ENCODE measurements at regions not wholly inside any gene's neighbourhood (a gene's known extent, or its start where the extent isn't known, plus 50 kb on each side); places are given as distances from the start of the nearest gene placed in this dataset.

DNA sequence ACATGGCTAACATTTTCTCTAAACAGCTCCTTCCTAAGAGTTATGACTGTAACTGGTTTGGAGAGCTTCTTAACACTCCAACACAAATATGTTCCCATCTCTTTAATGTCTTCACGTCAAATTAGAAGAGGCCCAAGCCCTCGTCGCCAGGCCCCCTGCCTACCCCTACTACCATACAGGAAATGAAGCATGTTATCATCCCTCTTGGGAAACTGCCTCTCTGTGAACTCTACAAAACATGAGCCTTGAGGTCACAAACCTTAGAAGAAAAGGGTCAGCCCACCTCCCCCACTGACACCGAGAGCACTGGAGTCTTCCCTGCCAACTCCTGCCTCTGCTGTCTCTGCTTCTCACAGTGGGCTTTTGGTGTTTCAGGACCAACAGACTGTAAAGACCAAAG, 243.1 kb upstream of the STT3B start:
- Histone ChIP-seq H3K27me3 (ENCODE audit: control insufficient read depth, insufficient read depth, low read length) (no peaks in the 10 kb centered on the region), H3K27ac (ENCODE audit: low read depth, low read length) (no peak overlapping the region), H3K9me3 (ENCODE audit: control insufficient read depth, insufficient read depth, low read length) (no peaks in the 10 kb centered on the region), H3K4me3 (ENCODE audit: low read depth, low read length) (no peak overlapping the region)
- ChIA-PET POLR2A (no interaction called here), CTCF (no interaction called here)
- TF ChIP-seq CTCF (IDR thresholded peaks at IDR 0.05; ENCODE audit: low read depth, low read length) = no peak
- no peak for DNase-seq (ENCODE audit: low read depth, low spot score)

GRCh38 chr3:31290046-31290445, 242.7 kb upstream of the STT3B start:
- no peaks in the 10 kb centered on the region for H3K9me3 ChIP-seq (ENCODE audit: control insufficient read depth, insufficient read depth, low read length)
- no peak for DNase-seq (ENCODE audit: low read depth, low spot score)
- ChIA-PET POLR2A (no interaction called here), CTCF (no interaction called here)
- H3K4me3 ChIP-seq (ENCODE audit: low read depth, low read length) = no peak overlapping the region
- H3K27me3 ChIP-seq (ENCODE audit: control insufficient read depth, insufficient read depth, low read length) = no peaks in the 10 kb centered on the region
- TF ChIP-seq CTCF (IDR thresholded peaks at IDR 0.05; ENCODE audit: low read depth, low read length) = no peak
- no peak overlapping the region for H3K27ac ChIP-seq (ENCODE audit: low read depth, low read length)

DNA sequence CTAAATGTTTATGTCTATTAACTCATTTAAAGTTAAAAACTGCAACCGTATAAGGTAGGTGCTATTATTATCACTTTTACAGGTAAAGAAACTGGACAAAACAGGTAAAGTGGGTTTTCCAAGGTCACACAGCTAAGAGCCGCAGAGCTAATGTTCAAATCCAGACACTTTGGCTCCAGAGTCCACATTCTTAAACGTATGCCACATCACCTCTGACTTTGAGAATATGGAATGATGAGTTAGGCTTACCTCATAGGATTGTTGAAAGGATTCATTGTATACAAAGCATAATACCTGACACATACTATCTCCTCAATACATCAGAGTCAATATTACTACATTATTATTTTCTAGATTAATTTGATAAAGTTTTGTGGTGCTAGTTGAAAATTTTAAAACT, 240.9 kb upstream of the STT3B start:
- POLR2A ChIA-PET = no interaction called here
- H3K9me3 ChIP-seq (ENCODE audit: control insufficient read depth, insufficient read depth, low read length) = no peaks in the 10 kb centered on the region
- no peak for TF ChIP-seq CTCF (IDR thresholded peaks at IDR 0.05; ENCODE audit: low read depth, low read length)
- H3K27ac ChIP-seq (ENCODE audit: low read depth, low read length) = no peak overlapping the region
- no peaks in the 10 kb centered on the region for H3K27me3 ChIP-seq (ENCODE audit: control insufficient read depth, insufficient read depth, low read length)
- no peak for DNase-seq (ENCODE audit: low read depth, low spot score)
- no peak overlapping the region for H3K4me3 ChIP-seq (ENCODE audit: low read depth, low read length)
- CTCF ChIA-PET = no interaction called here

DNA sequence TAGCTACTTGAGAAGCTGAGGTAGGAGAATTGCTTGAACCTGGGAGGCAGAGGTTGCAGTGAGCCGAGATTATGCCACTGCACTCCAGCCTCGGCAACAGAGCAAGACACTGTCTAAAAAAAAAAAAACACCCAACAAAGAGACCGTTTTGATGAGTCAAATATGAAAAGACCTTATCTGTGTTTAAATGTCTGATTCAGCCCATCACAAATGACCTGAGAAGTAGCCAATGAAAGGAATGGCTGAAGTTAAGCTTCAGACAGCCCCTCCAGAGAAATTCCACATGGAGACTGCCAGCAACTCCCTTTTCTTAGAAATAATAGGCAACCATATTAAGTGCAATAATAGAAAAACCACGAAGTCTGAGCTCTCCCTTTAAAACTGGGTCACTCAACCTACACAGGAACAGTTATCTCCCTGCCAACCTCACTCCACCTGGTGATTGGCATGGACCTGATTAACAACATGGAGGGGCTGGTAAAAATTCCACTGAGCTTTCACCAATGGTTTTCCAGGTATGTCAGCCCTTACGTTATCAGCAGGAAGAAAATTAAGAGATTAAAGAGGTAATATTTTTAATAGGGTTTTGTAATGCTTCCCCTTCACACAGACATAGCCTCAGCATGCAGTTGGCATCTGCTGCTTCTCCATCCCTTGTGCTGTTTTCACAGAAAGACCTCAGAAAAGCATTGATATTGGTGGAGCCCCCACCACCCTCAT, 238.1 kb upstream of the STT3B start:
- DNase-seq (ENCODE audit: low read depth, low spot score) = no peak
- Histone ChIP-seq H3K27ac (ENCODE audit: low read depth, low read length) (no peak overlapping the region), H3K9me3 (ENCODE audit: control insufficient read depth, insufficient read depth, low read length) (no peaks in the 10 kb centered on the region; the same call in 1 of the 2 replicates), H3K27me3 (ENCODE audit: control insufficient read depth, insufficient read depth, low read length) (no peaks in the 10 kb centered on the region), H3K4me3 (ENCODE audit: low read depth, low read length) (no peak overlapping the region)
- ChIA-PET CTCF (no interaction called here), POLR2A (no interaction called here)
- no peak for TF ChIP-seq CTCF (IDR thresholded peaks at IDR 0.05; ENCODE audit: low read depth, low read length)

DNA sequence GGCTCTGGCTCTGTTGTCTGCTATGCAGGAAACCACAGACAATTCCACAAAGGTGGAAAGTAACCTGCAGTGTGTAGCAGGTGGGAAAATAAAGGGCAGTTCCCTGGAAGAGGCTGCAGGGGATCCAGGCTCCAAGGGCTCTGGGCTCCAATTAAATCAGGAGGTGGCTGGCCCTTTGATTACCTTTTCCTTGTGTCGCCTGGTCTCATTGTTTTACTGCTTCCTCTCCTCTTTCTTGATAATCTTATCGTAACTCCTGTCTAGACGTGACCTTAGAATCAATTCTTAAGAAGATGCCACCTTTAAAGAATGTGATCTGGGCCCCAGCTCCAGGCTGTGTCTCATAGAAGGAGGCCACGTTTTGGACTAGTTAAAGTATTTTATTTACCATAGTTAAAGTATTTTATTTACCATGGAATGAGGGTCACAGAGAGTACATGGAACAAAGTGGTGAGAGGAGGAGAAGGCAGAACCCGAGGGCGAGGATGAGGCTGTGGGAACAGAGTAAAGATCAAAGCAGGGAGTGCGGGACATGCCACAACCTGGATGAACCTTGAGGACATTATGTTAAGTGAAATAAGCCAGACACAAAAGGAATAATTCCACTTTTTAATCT, 237.5 kb upstream of the STT3B start:
- Histone ChIP-seq H3K9me3 (ENCODE audit: control insufficient read depth, insufficient read depth, low read length) (no peaks in the 10 kb centered on the region; the same call in 1 of the 2 replicates), H3K27ac (ENCODE audit: low read depth, low read length) (no peak overlapping the region), H3K27me3 (ENCODE audit: control insufficient read depth, insufficient read depth, low read length) (no peaks in the 10 kb centered on the region), H3K4me3 (ENCODE audit: low read depth, low read length) (no peak overlapping the region)
- TF ChIP-seq CTCF (IDR thresholded peaks at IDR 0.05; ENCODE audit: low read depth, low read length) = no peak
- DNase-seq (ENCODE audit: low read depth, low spot score) = no peak
- ChIA-PET POLR2A (no interaction called here), CTCF (no interaction called here)

Data from AG04450 (cell line).